Gastrocnemius medialis (tissue), 4 donors: ENCODE measurements at regions not wholly inside any gene's neighbourhood (a gene's known extent, or its start where the extent isn't known, plus 50 kb on each side); places are given as distances from the start of the nearest gene placed in this dataset.

Experiments used
- ATAC-seq, 2 donors: fragments of 150-250 bp; one replicate each; pipeline ENCODE4 v1.9.1; 2016
- DNase-seq, 2 donors: peaks; one replicate each; pipeline ENCODE4 v3.0.0-alpha.2; 2019
- H3K27ac ChIP-seq, 4 donors: fragments of 200-600 bp; sonication (generic); 1 replicate in 1 of 4; 2 replicates in 3 of 4; pipeline ENCODE4 v1.5.1; 2016 to 2018; ENCODE audit warnings: mild to moderate bottlenecking in 2 of 4, moderate library complexity in 1 of 4
- H3K27me3 ChIP-seq, 3 donors: fragments of 200-600 bp; sonication (generic) in 2 of 3; 1 replicate in 1 of 3; 2 replicates in 2 of 3; pipeline versions ENCODE4 v1.5.1 to v1.6.0; 2016 to 2019; ENCODE audit warnings: mild to moderate bottlenecking in 1 of 3, moderate library complexity in 1 of 3
- H3K36me3 ChIP-seq, 2 donors: fragments of 200-600 bp; sonication (generic) in 1 of 2; one replicate each; pipeline ENCODE4 v1.5.1; 2017 to 2018
- H3K4me1 ChIP-seq, 2 donors: fragments of 200-600 bp; sonication (generic) in 1 of 2; one replicate each; pipeline ENCODE4 v1.5.1; 2016 to 2017; ENCODE audit warnings: mild to moderate bottlenecking in 2 of 2
- H3K4me3 ChIP-seq, 4 donors: fragments of 200-600 bp; sonication (generic) in 3 of 4; 1 replicate in 1 of 4; 2 replicates in 3 of 4; pipeline ENCODE4 v1.5.1; 2016 to 2019; ENCODE audit warnings: mild to moderate bottlenecking in 2 of 4
- H3K9me3 ChIP-seq, 3 donors: fragments of 200-600 bp; sonication (generic) in 2 of 3; 1 replicate in 1 of 3; 2 replicates in 2 of 3; pipeline ENCODE4 v1.5.1; 2016 to 2019
- POLR2A ChIP-seq, 2 donors: fragments of 450-650 bp; IDR thresholded peaks; one replicate each; pipeline ENCODE4 v1.6.1; 2017; ENCODE audit warnings: antibody characterized with exemption in 2 of 2, mild to moderate bottlenecking in 2 of 2, moderate library complexity in 2 of 2
- in situ Hi-C, 4 donors: fragments of 200-750 bp; cut with MboI; loops; one replicate each; pipeline versions ENCODE4 v1.15.0 to v1.8.0; 2017; ENCODE audit warnings: low sequenced_read_pairs in 4 of 4
- intact Hi-C: fragments of 100-400 bp; cut with DNase I; formaldehyde crosslinking; loops from one replicate; pipeline ENCODE4 v1.15.1; 2023; ENCODE audit warnings: low total_unique reads
- TF ChIP-seq, protein P1 (sequence below), 5 experiments: fragments of 450-650 bp in 3 of 5; fragments of 200-600 bp in 2 of 5; sonication (generic) in 2 of 5; IDR thresholded peaks in 4 of 5; conservative IDR thresholded peaks in 1 of 5; 1 replicate in 4 of 5; 2 replicates in 1 of 5; pipeline ENCODE4 v1.5.1; 2016 to 2019; ENCODE audit warnings: antibody characterized with exemption in 5 of 5, mild to moderate bottlenecking in 3 of 5, moderate library complexity in 3 of 5

DNA sequence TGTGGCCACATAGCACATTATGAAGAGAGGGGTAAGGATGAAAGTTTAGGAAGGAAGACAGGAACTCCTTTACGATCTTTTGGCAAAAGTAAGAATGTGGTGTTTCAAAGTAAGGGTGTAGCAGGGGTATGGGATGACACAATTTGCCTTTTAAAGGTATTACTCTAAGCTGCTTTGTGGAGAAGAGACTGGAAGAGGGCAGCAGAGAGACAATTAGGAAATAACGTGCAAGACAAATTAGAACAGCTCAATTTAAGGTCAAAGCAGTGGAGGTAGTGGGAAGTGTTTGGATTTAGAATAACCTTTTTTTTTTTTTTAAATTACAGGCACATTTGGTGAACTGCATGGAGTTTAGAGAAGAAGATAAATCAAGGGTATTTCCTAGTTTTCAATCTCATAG, 342.6 kb downstream of the NOVA1 start:
- no peak overlapping the region for H3K27ac ChIP-seq
- H3K36me3 ChIP-seq = no peaks in the 10 kb centered on the region
- H3K27me3 ChIP-seq = no peaks in the 10 kb centered on the region
- DNase-seq = no peak
- peak in 1 of 2 donors; percentile 49 for ATAC-seq
- in situ Hi-C loops (no loop called here), intact Hi-C loops (no loop called here)
- H3K4me3 ChIP-seq = no peak overlapping the region
- no peaks in the 10 kb centered on the region for H3K9me3 ChIP-seq
- no peaks in the 10 kb centered on the region for H3K4me1 ChIP-seq
- TF ChIP-seq, protein P1, sequence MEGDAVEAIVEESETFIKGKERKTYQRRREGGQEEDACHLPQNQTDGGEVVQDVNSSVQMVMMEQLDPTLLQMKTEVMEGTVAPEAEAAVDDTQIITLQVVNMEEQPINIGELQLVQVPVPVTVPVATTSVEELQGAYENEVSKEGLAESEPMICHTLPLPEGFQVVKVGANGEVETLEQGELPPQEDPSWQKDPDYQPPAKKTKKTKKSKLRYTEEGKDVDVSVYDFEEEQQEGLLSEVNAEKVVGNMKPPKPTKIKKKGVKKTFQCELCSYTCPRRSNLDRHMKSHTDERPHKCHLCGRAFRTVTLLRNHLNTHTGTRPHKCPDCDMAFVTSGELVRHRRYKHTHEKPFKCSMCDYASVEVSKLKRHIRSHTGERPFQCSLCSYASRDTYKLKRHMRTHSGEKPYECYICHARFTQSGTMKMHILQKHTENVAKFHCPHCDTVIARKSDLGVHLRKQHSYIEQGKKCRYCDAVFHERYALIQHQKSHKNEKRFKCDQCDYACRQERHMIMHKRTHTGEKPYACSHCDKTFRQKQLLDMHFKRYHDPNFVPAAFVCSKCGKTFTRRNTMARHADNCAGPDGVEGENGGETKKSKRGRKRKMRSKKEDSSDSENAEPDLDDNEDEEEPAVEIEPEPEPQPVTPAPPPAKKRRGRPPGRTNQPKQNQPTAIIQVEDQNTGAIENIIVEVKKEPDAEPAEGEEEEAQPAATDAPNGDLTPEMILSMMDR (IDR thresholded peaks at IDR 0.05 in 4 of 5, conservative IDR thresholded peaks at IDR 0.05 in 1 of 5) = no peak
- no peak for TF ChIP-seq POLR2A (IDR thresholded peaks at IDR 0.05)

DNA sequence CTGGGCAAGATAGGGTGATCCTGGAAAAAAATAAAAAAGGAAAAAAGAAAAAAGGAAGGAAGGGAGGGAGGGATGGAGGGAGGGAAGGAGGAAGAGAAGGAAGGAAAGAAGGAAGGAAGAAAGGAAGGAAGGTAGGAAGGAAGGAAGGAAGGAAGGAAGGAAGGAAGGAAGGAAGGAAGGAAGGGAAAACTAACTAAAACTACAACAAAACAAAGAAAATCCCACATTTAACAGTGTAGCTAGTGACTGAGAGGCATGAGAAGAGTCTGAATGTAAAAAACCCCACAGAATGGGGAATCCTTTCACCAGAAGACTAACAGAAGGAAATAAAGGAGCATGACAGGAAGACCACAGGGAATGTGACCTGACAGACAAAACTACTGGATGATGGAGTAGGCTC, 345.7 kb downstream of the NOVA1 start:
- TF ChIP-seq, protein P1 (IDR thresholded peaks at IDR 0.05 in 4 of 5, conservative IDR thresholded peaks at IDR 0.05 in 1 of 5) = no peak
- TF ChIP-seq POLR2A (IDR thresholded peaks at IDR 0.05) = no peak
- ATAC-seq (no peak), DNase-seq (no peak)
- Histone ChIP-seq H3K9me3 (no peaks in the 10 kb centered on the region), H3K4me3 (no peak overlapping the region), H3K27ac (no peak overlapping the region), H3K36me3 (no peaks in the 10 kb centered on the region), H3K4me1 (no peaks in the 10 kb centered on the region), H3K27me3 (no peaks in the 10 kb centered on the region)
- intact Hi-C loops = no loop called here
- in situ Hi-C loops = no loop called here

DNA sequence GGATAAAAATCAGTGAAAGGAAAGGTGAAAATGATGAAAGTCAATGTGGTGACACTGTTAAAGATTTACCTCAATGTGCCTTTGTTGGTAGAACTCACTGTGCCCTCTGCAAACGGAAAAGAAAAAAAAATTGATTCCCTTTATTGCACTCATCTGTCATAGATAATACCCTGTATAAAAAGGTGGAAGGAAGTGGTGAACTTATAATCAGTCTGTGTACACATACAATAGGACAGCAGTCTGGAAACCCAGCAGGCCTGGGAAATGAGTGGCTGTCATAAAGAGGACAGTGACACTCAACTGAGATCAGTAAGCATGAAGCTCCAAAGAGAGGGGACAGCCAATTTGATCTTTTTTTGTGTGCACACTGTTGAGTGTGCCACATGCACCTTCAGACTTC, 364.7 kb downstream of the NOVA1 start:
- in situ Hi-C loops = no loop called here
- no peak overlapping the region for H3K4me3 ChIP-seq
- H3K4me1 ChIP-seq = no peaks in the 10 kb centered on the region
- DNase-seq (no peak), ATAC-seq (no peak)
- no peak for TF ChIP-seq POLR2A (IDR thresholded peaks at IDR 0.05)
- TF ChIP-seq, protein P1 (IDR thresholded peaks at IDR 0.05 in 4 of 5, conservative IDR thresholded peaks at IDR 0.05 in 1 of 5) = no peak
- H3K27me3 ChIP-seq = no peaks in the 10 kb centered on the region
- no peaks in the 10 kb centered on the region for H3K36me3 ChIP-seq
- no peaks in the 10 kb centered on the region for H3K9me3 ChIP-seq
- no peak overlapping the region for H3K27ac ChIP-seq
- intact Hi-C loops = no loop called here

DNA sequence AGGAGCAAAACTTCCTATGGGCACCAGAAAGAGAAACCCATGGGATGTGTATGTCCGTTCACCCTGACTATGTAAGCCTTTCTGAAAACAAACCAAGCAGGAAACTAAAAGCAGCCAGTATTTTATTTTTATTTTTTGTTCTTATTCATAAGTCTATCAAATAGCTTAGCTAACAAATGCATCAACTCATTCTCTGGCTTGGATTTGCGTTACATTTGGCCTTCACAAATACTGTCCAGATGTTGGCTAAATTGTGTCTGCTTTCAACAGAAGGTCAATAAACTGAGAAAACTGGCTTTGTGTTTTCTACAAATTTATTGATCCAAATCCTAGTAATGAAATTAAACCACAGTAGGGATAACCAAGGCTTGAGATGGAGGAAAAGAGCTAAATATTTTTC, 379.0 kb downstream of the NOVA1 start:
- in situ Hi-C loops = no loop called here
- no peaks in the 10 kb centered on the region for H3K27me3 ChIP-seq
- no peak for ATAC-seq
- no peaks in the 10 kb centered on the region for H3K36me3 ChIP-seq
- no peak overlapping the region for H3K27ac ChIP-seq
- no peaks in the 10 kb centered on the region for H3K4me1 ChIP-seq
- no peak overlapping the region for H3K4me3 ChIP-seq
- no peaks in the 10 kb centered on the region for H3K9me3 ChIP-seq
- no peak for TF ChIP-seq POLR2A (IDR thresholded peaks at IDR 0.05)
- TF ChIP-seq, protein P1 (IDR thresholded peaks at IDR 0.05 in 4 of 5, conservative IDR thresholded peaks at IDR 0.05 in 1 of 5) = no peak
- intact Hi-C loops = no loop called here
- no peak for DNase-seq

DNA sequence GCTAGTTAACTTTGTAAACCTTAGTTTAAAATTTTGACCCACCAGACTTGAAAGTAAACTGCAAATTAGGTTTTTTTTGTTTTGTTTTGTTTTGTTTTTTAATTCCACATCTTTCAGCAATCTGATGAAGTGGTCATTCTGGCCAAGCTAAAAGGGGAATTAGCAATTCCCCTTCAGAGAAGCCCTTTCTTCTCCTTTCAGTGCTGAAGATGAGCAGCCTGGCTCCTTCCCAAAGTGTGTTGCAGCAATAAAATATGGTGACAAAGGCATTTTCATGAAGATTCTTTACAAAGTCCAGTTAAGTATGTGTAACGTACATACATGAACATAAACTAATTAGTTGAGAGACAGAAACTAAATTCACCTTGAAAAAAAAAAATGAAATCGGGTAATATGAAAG, 380.1 kb downstream of the NOVA1 start:
- H3K9me3 ChIP-seq = no peaks in the 10 kb centered on the region
- H3K36me3 ChIP-seq = no peaks in the 10 kb centered on the region
- TF ChIP-seq, protein P1 (IDR thresholded peaks at IDR 0.05 in 4 of 5, conservative IDR thresholded peaks at IDR 0.05 in 1 of 5) = no peak
- no peak for TF ChIP-seq POLR2A (IDR thresholded peaks at IDR 0.05)
- H3K4me3 ChIP-seq = no peak overlapping the region
- DNase-seq (no peak), ATAC-seq (no peak)
- no peak overlapping the region for H3K27ac ChIP-seq
- H3K4me1 ChIP-seq = no peaks in the 10 kb centered on the region
- no peaks in the 10 kb centered on the region for H3K27me3 ChIP-seq
- in situ Hi-C loops (no loop called here), intact Hi-C loops (no loop called here)
